Keratinocyte (primary cell): ENCODE measurements at regions not wholly inside any gene's neighbourhood (a gene's known extent, or its start where the extent isn't known, plus 50 kb on each side); places are given as distances from the start of the nearest gene placed in this dataset.

Experiments
- DNase-seq: peaks from one replicate; pipeline ENCODE4 v3.0.0-alpha.2; 2011; ENCODE audit warnings: low read depth, missing footprints, low spot score
- FAIRE-seq: peaks from 2 replicates; lab custom pipeline; 2011; peaks lifted over from hg19 to GRCh38; lab: Jason Lieb, UNC
- H2AFZ ChIP-seq: 2 replicates; pipeline ENCODE4 v1.6.0; 2012; ENCODE audit warnings: low read length, control low read depth, inconsistent platforms; ENCODE audit not compliant: control insufficient read depth
- H3K27ac ChIP-seq: 2 replicates; pipeline ENCODE4 v1.5.1; 2011; ENCODE audit warnings: low read length; ENCODE audit not compliant: control insufficient read depth, insufficient read depth
- H3K27me3 ChIP-seq: 3 replicates; pipeline ENCODE4 v1.6.0; 2011; ENCODE audit warnings: low read length; ENCODE audit not compliant: control insufficient read depth, insufficient read depth; ENCODE audit errors: extremely low read depth
- H3K36me3 ChIP-seq, 2 experiments: 2 replicates in 1 of 2; 3 replicates in 1 of 2; pipeline ENCODE4 v1.5.1; 2011; ENCODE audit warnings: low read length in 2 of 2, mild to moderate bottlenecking in 1 of 2; ENCODE audit not compliant: control insufficient read depth in 2 of 2, insufficient read depth in 2 of 2; ENCODE audit errors: extremely low read depth in 1 of 2
- H3K4me1 ChIP-seq: 3 replicates; pipeline ENCODE4 v1.5.1; 2011; ENCODE audit warnings: low read length; ENCODE audit not compliant: control insufficient read depth, insufficient read depth; ENCODE audit errors: extremely low read depth
- H3K4me2 ChIP-seq: 3 replicates; pipeline ENCODE4 v1.6.0; 2011; ENCODE audit warnings: low read depth, low read length; ENCODE audit not compliant: control insufficient read depth, insufficient read depth; ENCODE audit errors: extremely low read depth
- H3K4me3 ChIP-seq, 3 experiments: fragments of 200-600 bp in 1 of 3; sonication (generic) in 1 of 3; 2 replicates in 2 of 3; 3 replicates in 1 of 3; pipeline ENCODE4 v1.5.1; 2011 to 2016; ENCODE audit warnings: low read length in 3 of 3, mild to moderate bottlenecking in 3 of 3, control low read depth in 2 of 3, inconsistent platforms in 1 of 3, low read depth in 1 of 3, mixed read lengths in 1 of 3, mixed run types in 1 of 3, moderate library complexity in 1 of 3; ENCODE audit not compliant: control insufficient read depth in 2 of 3, insufficient read depth in 2 of 3; ENCODE audit errors: extremely low read depth in 1 of 3
- H3K79me2 ChIP-seq: 2 replicates; pipeline ENCODE4 v1.6.0; 2012; ENCODE audit warnings: low read length; ENCODE audit not compliant: control insufficient read depth, insufficient read depth
- H3K9ac ChIP-seq: 3 replicates; pipeline ENCODE4 v1.6.0; 2011; ENCODE audit warnings: low read length; ENCODE audit not compliant: control insufficient read depth, insufficient read depth; ENCODE audit errors: extremely low read depth
- H3K9me1 ChIP-seq: 3 replicates; pipeline ENCODE4 v1.6.0; 2011; ENCODE audit warnings: low read length; ENCODE audit not compliant: control insufficient read depth, insufficient read depth; ENCODE audit errors: extremely low read depth
- H3K9me3 ChIP-seq: 2 replicates; pipeline ENCODE4 v1.5.1; 2012; ENCODE audit warnings: low read depth, low read length; ENCODE audit not compliant: control insufficient read depth
- H4K20me1 ChIP-seq: 3 replicates; pipeline ENCODE4 v1.6.0; 2011; ENCODE audit warnings: low read length; ENCODE audit not compliant: control insufficient read depth, insufficient read depth; ENCODE audit errors: extremely low read depth
- EZH2 ChIP-seq: IDR thresholded peaks from one replicate; pipeline ENCODE4 v1.6.1; 2012; ENCODE audit warnings: inconsistent platforms, mild to moderate bottlenecking, low read length, moderate library complexity
- dilution Hi-C: fragments of 300-500 bp; cut with MboI; formaldehyde crosslinking; loops from one replicate; pipeline ENCODE4 v1.7.0; 2020; ENCODE audit warnings: low sequenced_read_pairs; ENCODE audit not compliant: extremely low pct_ligation_motif_present
- TF ChIP-seq, protein P1 (sequence below), 3 experiments: IDR thresholded peaks in 1 of 3; conservative IDR thresholded peaks in 1 of 3; optimal IDR thresholded peaks in 1 of 3; 2 replicates in 2 of 3; 3 replicates in 1 of 3; pipeline versions ENCODE3 to v1.5.1; 2011; ENCODE audit warnings: low read length in 3 of 3, mild to moderate bottlenecking in 3 of 3, moderate library complexity in 2 of 3, control low read depth in 1 of 3, inconsistent platforms in 1 of 3; ENCODE audit not compliant: insufficient read depth in 2 of 3; ENCODE audit errors: extremely low read depth in 1 of 3

DNA sequence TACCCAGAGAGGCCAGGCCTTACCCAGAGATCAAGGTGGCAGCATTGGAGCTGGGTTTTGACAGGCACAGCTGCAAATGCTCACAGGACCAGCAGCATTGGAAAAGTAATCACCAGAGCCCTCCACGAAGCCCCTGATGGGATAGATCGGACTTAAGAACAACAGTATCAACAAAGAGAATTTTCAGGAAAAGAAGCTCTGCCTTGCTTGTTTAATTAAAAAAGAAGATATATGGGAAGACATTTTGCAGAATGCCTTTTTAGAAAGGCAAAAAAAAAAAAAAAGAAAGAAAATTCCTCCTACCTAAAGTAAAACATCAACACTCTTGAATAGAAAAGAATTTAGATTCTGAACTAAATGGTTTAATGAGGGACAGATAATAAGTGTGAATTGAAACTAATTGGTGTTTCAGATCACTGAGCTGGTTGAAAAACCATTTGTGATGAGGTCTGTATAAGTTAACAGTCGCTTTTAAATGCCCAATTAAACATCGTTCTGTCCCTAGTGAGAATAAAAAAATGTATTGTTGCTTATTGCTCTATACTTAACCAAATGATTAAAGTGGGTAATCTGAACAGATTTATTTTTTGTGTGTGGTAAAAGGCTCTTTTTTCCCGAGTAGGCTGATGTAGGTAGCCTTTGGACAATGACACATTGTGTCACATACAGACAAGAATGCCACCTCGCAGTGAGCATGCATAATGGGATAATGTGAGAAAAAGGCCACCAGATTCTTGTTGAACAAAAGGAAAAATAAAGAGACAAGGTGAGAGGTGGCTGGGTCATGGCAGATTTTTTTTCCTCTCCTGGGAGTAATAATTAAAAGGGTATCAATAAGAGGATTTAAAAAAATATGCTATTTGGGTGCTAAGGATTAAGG is 93.0 kb upstream of the ARGLU1 start:
- H3K9ac ChIP-seq, result no peak overlapping the region
- no peak overlapping the region for H3K27ac ChIP-seq
- DNase-seq (no peak), FAIRE-seq (no peak)
- no peaks in the 10 kb centered on the region for H3K9me3 ChIP-seq
- H3K27me3 ChIP-seq, result no peaks in the 10 kb centered on the region
- no peaks in the 10 kb centered on the region for H3K79me2 ChIP-seq
- H2AFZ ChIP-seq, result no peak overlapping the region
- H4K20me1 ChIP-seq, result no peaks in the 10 kb centered on the region
- H3K36me3 ChIP-seq, result no peaks in the 10 kb centered on the region
- TF ChIP-seq, protein P1, sequence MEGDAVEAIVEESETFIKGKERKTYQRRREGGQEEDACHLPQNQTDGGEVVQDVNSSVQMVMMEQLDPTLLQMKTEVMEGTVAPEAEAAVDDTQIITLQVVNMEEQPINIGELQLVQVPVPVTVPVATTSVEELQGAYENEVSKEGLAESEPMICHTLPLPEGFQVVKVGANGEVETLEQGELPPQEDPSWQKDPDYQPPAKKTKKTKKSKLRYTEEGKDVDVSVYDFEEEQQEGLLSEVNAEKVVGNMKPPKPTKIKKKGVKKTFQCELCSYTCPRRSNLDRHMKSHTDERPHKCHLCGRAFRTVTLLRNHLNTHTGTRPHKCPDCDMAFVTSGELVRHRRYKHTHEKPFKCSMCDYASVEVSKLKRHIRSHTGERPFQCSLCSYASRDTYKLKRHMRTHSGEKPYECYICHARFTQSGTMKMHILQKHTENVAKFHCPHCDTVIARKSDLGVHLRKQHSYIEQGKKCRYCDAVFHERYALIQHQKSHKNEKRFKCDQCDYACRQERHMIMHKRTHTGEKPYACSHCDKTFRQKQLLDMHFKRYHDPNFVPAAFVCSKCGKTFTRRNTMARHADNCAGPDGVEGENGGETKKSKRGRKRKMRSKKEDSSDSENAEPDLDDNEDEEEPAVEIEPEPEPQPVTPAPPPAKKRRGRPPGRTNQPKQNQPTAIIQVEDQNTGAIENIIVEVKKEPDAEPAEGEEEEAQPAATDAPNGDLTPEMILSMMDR (optimal IDR thresholded peaks at IDR 0.05 in 1 of 3, IDR thresholded peaks at IDR 0.05 in 1 of 3, conservative IDR thresholded peaks at IDR 0.05 in 1 of 3; ENCODE audit: extremely low read depth in 1 of 3, insufficient read depth in 2 of 3, low read length in 3 of 3), result no peak
- TF ChIP-seq EZH2, result no peak
- dilution Hi-C loops, result no loop called here
- H3K9me1 ChIP-seq, result no peaks in the 10 kb centered on the region
- no peak overlapping the region for H3K4me3 ChIP-seq
- no peaks in the 10 kb centered on the region for H3K4me1 ChIP-seq
- H3K4me2 ChIP-seq, result no peak overlapping the region

DNA sequence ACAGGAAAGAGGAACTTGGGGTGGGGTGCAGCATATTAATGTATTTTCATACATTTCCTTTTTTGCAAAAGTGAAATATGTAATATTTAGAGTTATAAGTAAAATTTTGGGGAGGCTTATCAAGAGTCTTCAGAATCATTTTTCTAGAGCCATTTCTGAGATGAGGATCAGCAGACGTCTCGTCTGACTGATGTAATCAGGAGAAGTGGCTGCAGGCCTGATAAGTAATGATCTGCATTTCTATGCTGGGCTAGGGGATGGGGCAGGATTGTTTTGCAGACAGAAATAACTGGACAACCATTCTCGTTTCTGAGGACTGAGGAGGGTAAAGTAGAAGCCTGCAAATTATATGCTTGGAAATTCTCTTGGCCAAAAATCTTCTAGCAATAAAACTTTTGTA is 89.2 kb upstream of the ARGLU1 start:
- FAIRE-seq (no peak), DNase-seq (no peak)
- H3K36me3 ChIP-seq, result no peaks in the 10 kb centered on the region
- TF ChIP-seq, protein P1 (optimal IDR thresholded peaks at IDR 0.05 in 1 of 3, IDR thresholded peaks at IDR 0.05 in 1 of 3, conservative IDR thresholded peaks at IDR 0.05 in 1 of 3; ENCODE audit: extremely low read depth in 1 of 3, insufficient read depth in 2 of 3, low read length in 3 of 3), result no peak
- no peak for TF ChIP-seq EZH2
- H4K20me1 ChIP-seq, result no peaks in the 10 kb centered on the region
- H3K9me1 ChIP-seq, result no peaks in the 10 kb centered on the region
- no peak overlapping the region for H3K4me2 ChIP-seq
- H3K9ac ChIP-seq, result no peak overlapping the region
- dilution Hi-C loops, result no loop called here
- H3K27ac ChIP-seq, result no peak overlapping the region
- no peaks in the 10 kb centered on the region for H3K79me2 ChIP-seq
- no peak overlapping the region for H2AFZ ChIP-seq
- no peaks in the 10 kb centered on the region for H3K9me3 ChIP-seq
- no peaks in the 10 kb centered on the region for H3K4me1 ChIP-seq
- H3K4me3 ChIP-seq, result no peak overlapping the region
- no peaks in the 10 kb centered on the region for H3K27me3 ChIP-seq
